MCF 10A (cell line): ENCODE measurements at regions not wholly inside any gene's neighbourhood (a gene's known extent, or its start where the extent isn't known, plus 50 kb on each side); places are given as distances from the start of the nearest gene placed in this dataset.

Experiments
- BruUV-seq: library from RNA; stranded (reverse); fragments of 400-500 nt; replicated peaks from 2 replicates; lab custom pipeline; 2021; lab: Mats Ljungman, UMichigan
- CTCF ChIA-PET: fragments of 300-600 bp; sonication (Branson Sonifier 250); formaldehyde crosslinking; extraction: SDS; loops from one replicate; lab custom pipeline; 2021; ENCODE audit warnings: antibody characterized with exemption, inconsistent platforms; lab: Yijun Ruan, JAX
- POLR2A ChIA-PET: fragments of 300-600, 350-650 bp; sonication (Branson Sonifier 250); formaldehyde crosslinking; extraction: SDS; loops from one replicate; lab custom pipeline; 2020; ENCODE audit warnings: antibody characterized with exemption, inconsistent platforms; lab: Yijun Ruan, JAX
- DNase-seq: peaks from one replicate; pipeline ENCODE4 v3.0.0-alpha.2; 2018; ENCODE audit not compliant: unreplicated experiment
- H3K27ac Mint-ChIP-seq: one replicate; pipeline ENCODE4 v1.8.0; 2022; ENCODE audit warnings: mild to moderate bottlenecking, low read depth, mixed read lengths; ENCODE audit not compliant: unreplicated experiment
- H3K27me3 Mint-ChIP-seq: one replicate; pipeline ENCODE4 v1.8.0; 2022; ENCODE audit warnings: mixed read lengths; ENCODE audit not compliant: insufficient read depth, unreplicated experiment
- H3K36me3 Mint-ChIP-seq: one replicate; pipeline ENCODE4 v1.8.0; 2022; ENCODE audit warnings: mild to moderate bottlenecking, moderate library complexity, mixed read lengths; ENCODE audit not compliant: insufficient read depth, unreplicated experiment
- H3K4me1 Mint-ChIP-seq: one replicate; pipeline ENCODE4 v1.8.0; 2022; ENCODE audit warnings: mixed read lengths; ENCODE audit not compliant: insufficient read depth, unreplicated experiment
- H3K4me3 Mint-ChIP-seq: one replicate; pipeline ENCODE4 v1.8.0; 2022; ENCODE audit warnings: mild to moderate bottlenecking, moderate library complexity, mixed read lengths; ENCODE audit not compliant: unreplicated experiment
- H3K9me3 Mint-ChIP-seq: one replicate; pipeline ENCODE4 v1.8.0; 2022; ENCODE audit warnings: mixed read lengths; ENCODE audit not compliant: unreplicated experiment
- CTCF ChIP-seq: fragments of 200-600 bp; IDR thresholded peaks from one replicate; pipeline ENCODE4 v1.8.0; 2022; ENCODE audit warnings: antibody characterized with exemption, mild to moderate bottlenecking; ENCODE audit not compliant: unreplicated experiment
- intact Hi-C: fragments of 100-400 bp; cut with micrococcal nuclease; formaldehyde crosslinking; loops from 2 replicates; pipeline ENCODE4 v1.14.1; 2022

GRCh38 chr17:79176792-79177601, 102.4 kb downstream of the ENGASE start:
- H3K9me3 Mint-ChIP-seq: no peaks in the 10 kb centered on the region
- no peak for TF ChIP-seq CTCF
- no peak overlapping the region for H3K27ac Mint-ChIP-seq
- CTCF ChIA-PET: interaction anchor here (0.6 to 1.3 kb wide), 2 partner anchors 214 to 216 kb away, joined by 4 read pairs; no protein-coding TSS in a partner anchor
- peaks cover 52% of the 10 kb centered on the region for H3K27me3 Mint-ChIP-seq
- POLR2A ChIA-PET: no interaction called here
- DNase-seq: no peak
- BruUV-seq: no TSS peak
- no peak overlapping the region for H3K4me3 Mint-ChIP-seq
- intact Hi-C loops: no loop called here
- no peaks in the 10 kb centered on the region for H3K36me3 Mint-ChIP-seq
- no peaks in the 10 kb centered on the region for H3K4me1 Mint-ChIP-seq

GRCh38 chr17:79174905-79175856, 100.6 kb downstream of the ENGASE start:
- BruUV-seq: no TSS peak
- H3K9me3 Mint-ChIP-seq: no peaks in the 10 kb centered on the region

GRCh38 chr17:79174193-79174765, 99.7 kb downstream of the ENGASE start:
- TF ChIP-seq CTCF: no peak
- ChIA-PET POLR2A (no interaction called here), CTCF (interaction anchor here (1.9 kb wide), 1 partner anchor 218 kb away, joined by 7 read pairs; no protein-coding TSS in a partner anchor)
- DNase-seq: no peak
- H3K27me3 Mint-ChIP-seq: peaks cover 72% of the 10 kb centered on the region
- H3K36me3 Mint-ChIP-seq: no peaks in the 10 kb centered on the region
- no peak overlapping the region for H3K4me3 Mint-ChIP-seq
- no peak overlapping the region for H3K27ac Mint-ChIP-seq
- H3K9me3 Mint-ChIP-seq: no peaks in the 10 kb centered on the region
- H3K4me1 Mint-ChIP-seq: no peaks in the 10 kb centered on the region
- no TSS peak for BruUV-seq
- intact Hi-C loops: no loop called here

More at GRCh38 chr17:79174905-79175856, 100.6 kb downstream of the ENGASE start:
- ChIA-PET CTCF (interaction anchor here (1.1 to 1.2 kb wide), 2 partner anchors 218 to 226 kb away, joined by 4 to 5 read pairs; no protein-coding TSS in a partner anchor), POLR2A (no interaction called here)
- TF ChIP-seq CTCF: no peak
- Mint-ChIP-seq H3K36me3 (no peaks in the 10 kb centered on the region), H3K4me1 (no peaks in the 10 kb centered on the region), H3K4me3 (no peak overlapping the region), H3K27ac (no peak overlapping the region), H3K27me3 (peaks cover 64% of the 10 kb centered on the region)
- intact Hi-C loops: no loop called here
- peak; percentile 16 for DNase-seq
